HEK293 (cell line): ENCODE measurements at regions not wholly inside any gene's neighbourhood (a gene's known extent, or its start where the extent isn't known, plus 50 kb on each side); places are given as distances from the start of the nearest gene placed in this dataset.

Experiments used
- CTCF ChIA-PET: fragments of 350-600 bp; formaldehyde crosslinking; extraction: SDS; loops from one replicate; lab custom pipeline; 2021; ENCODE audit warnings: antibody characterized with exemption; lab: Yijun Ruan, JAX
- POLR2A ChIA-PET: fragments of 300-600 bp; formaldehyde crosslinking; extraction: SDS; loops from one replicate; lab custom pipeline; 2020; ENCODE audit warnings: antibody characterized with exemption, inconsistent platforms; lab: Yijun Ruan, JAX
- H3K27ac ChIP-seq: fragments of 200-500 bp; sonication (Bioruptor generic); 2 replicates; pipeline ENCODE4 v1.5.1; 2014; ENCODE audit warnings: low read depth, low read length, control low read depth, inconsistent platforms; ENCODE audit errors: extremely low read depth
- H3K36me3 ChIP-seq, 2 experiments: fragments of 200-500 bp in 1 of 2; sonication (Bioruptor generic) in 1 of 2; 1 replicate in 1 of 2; 2 replicates in 1 of 2; pipeline ENCODE4 v1.5.1; 2014 to 2017; ENCODE audit warnings: inconsistent platforms in 2 of 2, low read length in 2 of 2; ENCODE audit not compliant: control insufficient read depth in 2 of 2, insufficient read depth in 1 of 2
- H3K4me1 ChIP-seq: fragments of 200-500 bp; sonication (Bioruptor generic); 2 replicates; pipeline ENCODE4 v1.5.1; 2014; ENCODE audit warnings: mild to moderate bottlenecking, low read length, inconsistent platforms; ENCODE audit not compliant: control insufficient read depth, insufficient read depth
- H3K4me3 ChIP-seq: 2 replicates; pipeline ENCODE4 v1.5.1; 2011; ENCODE audit warnings: low read depth, mild to moderate bottlenecking, control low read depth, low read length, moderate library complexity
- H3K9me3 ChIP-seq: fragments of 200-500 bp; sonication (Bioruptor generic); 2 replicates; pipeline ENCODE4 v1.5.1; 2014; ENCODE audit warnings: low read depth, low read length, inconsistent platforms; ENCODE audit not compliant: control insufficient read depth, insufficient read depth
- GLIS2 ChIP-seq: fragments of 450-650 bp; formaldehyde crosslinking; IDR thresholded peaks from 2 replicates; pipeline ENCODE4 v1.5.1; 2016; ENCODE audit warnings: missing biosample characterization, missing genetic modification characterization
- KLF17 ChIP-seq: fragments of 450-650 bp; formaldehyde crosslinking; IDR thresholded peaks from 2 replicates; pipeline ENCODE4 v1.5.1; 2016; ENCODE audit warnings: missing biosample characterization, missing genetic modification characterization
- MYNN ChIP-seq: fragments of 450-650 bp; formaldehyde crosslinking; IDR thresholded peaks from 2 replicates; pipeline ENCODE4 v1.5.1; 2016; ENCODE audit warnings: missing biosample characterization, missing genetic modification characterization, borderline replicate concordance
- MZF1 ChIP-seq: fragments of 450-650 bp; formaldehyde crosslinking; IDR thresholded peaks from 2 replicates; pipeline ENCODE4 v1.5.1; 2017; ENCODE audit warnings: missing biosample characterization, missing genetic modification characterization, borderline replicate concordance
- SETDB1 ChIP-seq: IDR thresholded peaks from one replicate; pipeline ENCODE4 v1.6.1; 2017; ENCODE audit warnings: mild to moderate bottlenecking, low read length, moderate library complexity, mixed read lengths; ENCODE audit not compliant: insufficient read length
- TRIM28 ChIP-seq: IDR thresholded peaks from 2 replicates; pipeline ENCODE4 v1.6.1; 2011; ENCODE audit warnings: low read length, control low read depth, borderline replicate concordance
- ZNF10 ChIP-seq: fragments of 450-650 bp; formaldehyde crosslinking; IDR thresholded peaks from 2 replicates; pipeline ENCODE4 v1.5.1; 2017; ENCODE audit warnings: missing biosample characterization, missing genetic modification characterization
- ZNF16 ChIP-seq: fragments of 450-650 bp; formaldehyde crosslinking; IDR thresholded peaks from 2 replicates; pipeline ENCODE4 v1.5.1; 2016; ENCODE audit warnings: low read depth, missing biosample characterization, missing genetic modification characterization
- ZNF221 ChIP-seq: fragments of 450-650 bp; formaldehyde crosslinking; IDR thresholded peaks from 2 replicates; pipeline ENCODE4 v1.5.1; 2017; ENCODE audit warnings: missing biosample characterization, missing genetic modification characterization, borderline replicate concordance
- ZNF302 ChIP-seq: fragments of 450-650 bp; formaldehyde crosslinking; IDR thresholded peaks from 2 replicates; pipeline ENCODE4 v1.5.1; 2016; ENCODE audit warnings: missing biosample characterization, missing genetic modification characterization, low read depth
- ZNF341 ChIP-seq: fragments of 450-650 bp; formaldehyde crosslinking; IDR thresholded peaks from 2 replicates; pipeline ENCODE4; 2016; ENCODE audit warnings: low read depth, missing biosample characterization, missing genetic modification characterization
- ZNF394 ChIP-seq: fragments of 450-650 bp; formaldehyde crosslinking; IDR thresholded peaks from 2 replicates; pipeline ENCODE4 v1.5.1; 2016; ENCODE audit warnings: missing biosample characterization, missing genetic modification characterization, mild to moderate bottlenecking, moderate library complexity, borderline replicate concordance
- ZNF416 ChIP-seq: fragments of 450-650 bp; formaldehyde crosslinking; IDR thresholded peaks from 2 replicates; pipeline ENCODE4 v1.5.1; 2016; ENCODE audit warnings: missing biosample characterization, missing genetic modification characterization
- ZNF433 ChIP-seq: fragments of 450-650 bp; formaldehyde crosslinking; IDR thresholded peaks from 2 replicates; pipeline ENCODE4 v1.5.1; 2016; ENCODE audit warnings: missing biosample characterization, missing genetic modification characterization, low read depth
- ZNF48 ChIP-seq: fragments of 450-650 bp; formaldehyde crosslinking; IDR thresholded peaks from 2 replicates; pipeline ENCODE4 v1.5.1; 2016; ENCODE audit warnings: missing biosample characterization, missing genetic modification characterization
- ZNF521 ChIP-seq: fragments of 450-650 bp; formaldehyde crosslinking; IDR thresholded peaks from 2 replicates; pipeline ENCODE4 v1.5.1; 2017; ENCODE audit warnings: missing biosample characterization, mild to moderate bottlenecking, missing genetic modification characterization
- ZNF639 ChIP-seq: fragments of 450-650 bp; formaldehyde crosslinking; IDR thresholded peaks from 2 replicates; pipeline ENCODE4 v1.5.1; 2016; ENCODE audit warnings: missing biosample characterization, missing genetic modification characterization
- ZNF664 ChIP-seq: fragments of 450-650 bp; formaldehyde crosslinking; IDR thresholded peaks from 2 replicates; pipeline ENCODE4 v1.5.1; 2016; ENCODE audit warnings: missing biosample characterization, missing genetic modification characterization
- ZNF76 ChIP-seq: fragments of 450-650 bp; formaldehyde crosslinking; IDR thresholded peaks from 2 replicates; pipeline ENCODE4; 2016; ENCODE audit warnings: low read depth, missing biosample characterization, missing genetic modification characterization, borderline replicate concordance
- ZNF785 ChIP-seq: fragments of 450-650 bp; formaldehyde crosslinking; IDR thresholded peaks from 2 replicates; pipeline ENCODE4 v1.5.1; 2016; ENCODE audit warnings: missing biosample characterization, missing genetic modification characterization
- TF ChIP-seq, protein P1 (sequence below): fragments of 450-650 bp; formaldehyde crosslinking; conservative IDR thresholded peaks from 2 replicates; pipeline ENCODE4 v1.5.1; 2016; ENCODE audit warnings: low read depth, missing biosample characterization, missing genetic modification characterization
- TF ChIP-seq, protein P2 (sequence below): fragments of 450-650 bp; formaldehyde crosslinking; IDR thresholded peaks from 2 replicates; pipeline ENCODE4 v1.5.1; 2017; ENCODE audit warnings: missing biosample characterization, missing genetic modification characterization

DNA sequence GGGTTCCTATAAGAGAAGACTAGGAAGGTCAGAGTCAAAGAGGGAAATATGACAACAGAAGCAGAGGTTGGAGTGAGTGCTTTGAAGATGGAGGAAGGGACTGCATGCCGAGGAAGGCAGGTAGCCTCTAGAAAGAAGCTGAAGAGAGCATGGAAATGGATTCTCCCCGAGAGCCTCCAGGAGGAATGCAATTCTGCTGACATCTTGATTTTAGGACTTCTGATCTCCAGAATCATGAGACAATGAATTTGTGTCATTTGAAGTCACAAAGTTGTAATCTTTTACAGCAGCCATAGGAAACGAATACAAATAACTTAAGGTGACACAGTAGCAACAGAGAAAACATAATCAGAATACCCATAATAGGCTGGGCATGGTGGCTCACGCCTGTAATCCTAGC is 69.2 kb upstream of the UBAC2 start:
- no peak overlapping the region for H3K4me3 ChIP-seq
- H3K36me3 ChIP-seq, result no peaks in the 10 kb centered on the region
- TF ChIP-seq ZNF302 (tag by site-specific recombination) (no peak), ZNF221 (tag by site-specific recombination) (no peak)
- ChIA-PET CTCF (no interaction called here), POLR2A (no interaction called here)
- H3K27ac ChIP-seq, result no peak overlapping the region
- no peaks in the 10 kb centered on the region for H3K9me3 ChIP-seq
- no peaks in the 10 kb centered on the region for H3K4me1 ChIP-seq

GRCh38 chr13:99132295-99132835 is 68.3 kb upstream of the UBAC2 start:
- Histone ChIP-seq H3K36me3 (no peaks in the 10 kb centered on the region), H3K9me3 (no peaks in the 10 kb centered on the region), H3K27ac (no peak overlapping the region), H3K4me1 (no peaks in the 10 kb centered on the region), H3K4me3 (no peak overlapping the region)
- TF ChIP-seq, protein P1, sequence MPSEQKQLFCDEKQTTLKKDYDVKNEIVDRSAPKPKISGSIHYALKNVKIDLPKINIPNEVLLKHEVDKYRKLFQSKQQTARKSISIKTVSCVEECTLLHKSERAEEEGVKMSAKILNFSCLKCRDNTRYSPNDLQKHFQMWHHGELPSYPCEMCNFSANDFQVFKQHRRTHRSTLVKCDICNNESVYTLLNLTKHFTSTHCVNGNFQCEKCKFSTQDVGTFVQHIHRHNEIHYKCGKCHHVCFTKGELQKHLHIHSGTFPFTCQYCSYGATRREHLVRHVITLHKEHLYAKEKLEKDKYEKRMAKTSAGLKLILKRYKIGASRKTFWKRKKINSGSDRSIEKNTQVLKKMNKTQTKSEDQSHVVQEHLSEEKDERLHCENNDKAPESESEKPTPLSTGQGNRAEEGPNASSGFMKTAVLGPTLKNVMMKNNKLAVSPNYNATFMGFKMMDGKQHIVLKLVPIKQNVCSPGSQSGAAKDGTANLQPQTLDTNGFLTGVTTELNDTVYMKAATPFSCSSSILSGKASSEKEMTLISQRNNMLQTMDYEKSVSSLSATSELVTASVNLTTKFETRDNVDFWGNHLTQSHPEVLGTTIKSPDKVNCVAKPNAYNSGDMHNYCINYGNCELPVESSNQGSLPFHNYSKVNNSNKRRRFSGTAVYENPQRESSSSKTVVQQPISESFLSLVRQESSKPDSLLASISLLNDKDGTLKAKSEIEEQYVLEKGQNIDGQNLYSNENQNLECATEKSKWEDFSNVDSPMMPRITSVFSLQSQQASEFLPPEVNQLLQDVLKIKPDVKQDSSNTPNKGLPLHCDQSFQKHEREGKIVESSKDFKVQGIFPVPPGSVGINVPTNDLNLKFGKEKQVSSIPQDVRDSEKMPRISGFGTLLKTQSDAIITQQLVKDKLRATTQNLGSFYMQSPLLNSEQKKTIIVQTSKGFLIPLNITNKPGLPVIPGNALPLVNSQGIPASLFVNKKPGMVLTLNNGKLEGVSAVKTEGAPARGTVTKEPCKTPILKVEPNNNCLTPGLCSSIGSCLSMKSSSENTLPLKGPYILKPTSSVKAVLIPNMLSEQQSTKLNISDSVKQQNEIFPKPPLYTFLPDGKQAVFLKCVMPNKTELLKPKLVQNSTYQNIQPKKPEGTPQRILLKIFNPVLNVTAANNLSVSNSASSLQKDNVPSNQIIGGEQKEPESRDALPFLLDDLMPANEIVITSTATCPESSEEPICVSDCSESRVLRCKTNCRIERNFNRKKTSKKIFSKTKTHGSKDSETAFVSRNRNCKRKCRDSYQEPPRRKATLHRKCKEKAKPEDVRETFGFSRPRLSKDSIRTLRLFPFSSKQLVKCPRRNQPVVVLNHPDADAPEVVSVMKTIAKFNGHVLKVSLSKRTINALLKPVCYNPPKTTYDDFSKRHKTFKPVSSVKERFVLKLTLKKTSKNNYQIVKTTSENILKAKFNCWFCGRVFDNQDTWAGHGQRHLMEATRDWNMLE, result no peak
- TF ChIP-seq ZNF10 (no peak), MYNN (tag by site-specific recombination) (no peak), ZNF521 (tag by site-specific recombination) (no peak), ZNF16 (tag by site-specific recombination) (no peak), ZNF48 (no peak), KLF17 (no peak), ZNF664 (tag by site-specific recombination) (no peak), ZNF785 (tag by site-specific recombination) (no peak)
- POLR2A ChIA-PET, result no interaction called here
- CTCF ChIA-PET, result interaction anchor here (0.6 kb wide), 2 partner anchors 45 to 1181 kb away, joined by 3 to 5 read pairs; no protein-coding TSS in a partner anchor

GRCh38 chr13:99133230-99133629 is 67.4 kb upstream of the UBAC2 start:
- Histone ChIP-seq H3K27ac (no peak overlapping the region), H3K36me3 (no peaks in the 10 kb centered on the region), H3K4me1 (no peaks in the 10 kb centered on the region), H3K9me3 (no peaks in the 10 kb centered on the region), H3K4me3 (no peak overlapping the region)
- ChIA-PET POLR2A (no interaction called here), CTCF (no interaction called here)
- TF ChIP-seq ZNF394 (tag by site-specific recombination) (no peak), MZF1 (tag by site-specific recombination) (no peak), TRIM28 (no peak), SETDB1 (no peak), ZNF341 (tag by site-specific recombination) (no peak), ZNF16 (tag by site-specific recombination) (no peak), ZNF639 (tag by site-specific recombination) (no peak), ZNF433 (tag by site-specific recombination) (no peak), GLIS2 (no peak), ZNF76 (tag by site-specific recombination) (no peak), ZNF416 (tag by site-specific recombination) (no peak)
- TF ChIP-seq, protein P2, sequence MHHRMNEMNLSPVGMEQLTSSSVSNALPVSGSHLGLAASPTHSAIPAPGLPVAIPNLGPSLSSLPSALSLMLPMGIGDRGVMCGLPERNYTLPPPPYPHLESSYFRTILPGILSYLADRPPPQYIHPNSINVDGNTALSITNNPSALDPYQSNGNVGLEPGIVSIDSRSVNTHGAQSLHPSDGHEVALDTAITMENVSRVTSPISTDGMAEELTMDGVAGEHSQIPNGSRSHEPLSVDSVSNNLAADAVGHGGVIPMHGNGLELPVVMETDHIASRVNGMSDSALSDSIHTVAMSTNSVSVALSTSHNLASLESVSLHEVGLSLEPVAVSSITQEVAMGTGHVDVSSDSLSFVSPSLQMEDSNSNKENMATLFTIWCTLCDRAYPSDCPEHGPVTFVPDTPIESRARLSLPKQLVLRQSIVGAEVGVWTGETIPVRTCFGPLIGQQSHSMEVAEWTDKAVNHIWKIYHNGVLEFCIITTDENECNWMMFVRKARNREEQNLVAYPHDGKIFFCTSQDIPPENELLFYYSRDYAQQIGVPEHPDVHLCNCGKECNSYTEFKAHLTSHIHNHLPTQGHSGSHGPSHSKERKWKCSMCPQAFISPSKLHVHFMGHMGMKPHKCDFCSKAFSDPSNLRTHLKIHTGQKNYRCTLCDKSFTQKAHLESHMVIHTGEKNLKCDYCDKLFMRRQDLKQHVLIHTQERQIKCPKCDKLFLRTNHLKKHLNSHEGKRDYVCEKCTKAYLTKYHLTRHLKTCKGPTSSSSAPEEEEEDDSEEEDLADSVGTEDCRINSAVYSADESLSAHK (tag by site-specific recombination), result no peak
